RPMI7951 (cell line): ENCODE measurements at regions not wholly inside any gene's neighbourhood (a gene's known extent, or its start where the extent isn't known, plus 50 kb on each side); places are given as distances from the start of the nearest gene placed in this dataset.
"Not testable (repeated sequence)": the region's sequence is repeated elsewhere in the genome, so short reads cannot be mapped to it uniquely, and the experiment has no call there.

Experiments used
- DNase-seq: peaks from one replicate; pipeline ENCODE4 v3.0.0-alpha.2; 2012; ENCODE audit warnings: low read depth

- no peak for DNase-seq
Measured at GRCh38 chr7:152502813-152503790, 67.3 kb upstream of the KMT2C start.

GRCh38 chr7:152501506-152501905, 65.7 kb upstream of the KMT2C start:
- no peak for DNase-seq

- DNase-seq, result not testable (repeated sequence)
Measured at GRCh38 chr7:152499969-152500368, 64.2 kb upstream of the KMT2C start.

DNA sequence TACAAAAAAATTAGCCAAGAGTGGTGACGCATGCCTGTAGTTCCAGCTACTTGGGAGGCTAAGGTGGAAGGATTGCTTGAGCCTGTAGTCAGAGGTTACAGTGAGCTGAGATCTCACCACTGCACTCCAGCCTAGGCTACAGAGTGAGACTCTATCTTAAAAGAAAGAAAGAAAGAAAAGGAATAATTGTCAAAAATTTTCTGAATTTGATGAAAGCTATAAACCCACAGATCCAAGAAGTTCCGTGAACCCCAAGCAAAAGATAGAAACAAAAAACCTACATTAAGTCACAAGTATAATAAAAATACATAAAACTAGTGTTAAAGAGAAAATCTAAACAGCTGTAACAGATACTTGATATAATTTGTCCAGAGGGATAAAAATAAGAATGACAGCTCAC, 60.1 kb upstream of the KMT2C start:
- DNase-seq, result no peak

- no peak for DNase-seq
Measured at GRCh38 chr7:152492952-152493351, 57.1 kb upstream of the KMT2C start.

DNA sequence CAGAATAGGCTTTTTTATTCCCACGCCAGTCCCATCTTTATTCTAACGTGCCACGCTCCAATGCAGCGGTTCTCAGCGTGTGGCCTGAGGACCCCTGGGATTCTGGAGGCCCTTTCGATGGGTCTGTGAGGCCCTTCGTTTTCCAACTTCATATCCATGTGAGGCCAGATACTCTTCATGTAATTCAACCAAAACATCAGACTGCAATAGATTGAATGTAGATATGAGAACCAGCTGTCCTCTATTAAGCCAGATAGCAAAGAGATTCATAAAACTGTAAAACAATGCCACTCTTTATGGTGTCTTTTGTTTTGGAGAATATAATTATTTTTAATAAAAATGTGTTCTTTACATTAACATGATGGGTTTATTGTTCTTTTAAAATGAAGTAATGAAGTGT, 53.2 kb upstream of the KMT2C start:
- no peak for DNase-seq

GRCh38 chr7:152486968-152487367, 51.2 kb upstream of the KMT2C start:
- no peak for DNase-seq

- DNase-seq, result no peak
Measured at GRCh38 chr7:152485826-152486225, 50.0 kb upstream of the KMT2C start.
